HG03457 (cell line): ENCODE measurements at regions not wholly inside any gene's neighbourhood (a gene's known extent, or its start where the extent isn't known, plus 50 kb on each side); places are given as distances from the start of the nearest gene placed in this dataset.
"Not testable (repeated sequence)": the region's sequence is repeated elsewhere in the genome, so short reads cannot be mapped to it uniquely, and the experiment has no call there.

Experiments
- ATAC-seq: cut with Tn5 transposase; IDR thresholded peaks from one replicate; pipeline ENCODE4 v1.9.1; 2021; ENCODE audit warnings: moderate number of reproducible peaks; ENCODE audit not compliant: unreplicated experiment

DNA sequence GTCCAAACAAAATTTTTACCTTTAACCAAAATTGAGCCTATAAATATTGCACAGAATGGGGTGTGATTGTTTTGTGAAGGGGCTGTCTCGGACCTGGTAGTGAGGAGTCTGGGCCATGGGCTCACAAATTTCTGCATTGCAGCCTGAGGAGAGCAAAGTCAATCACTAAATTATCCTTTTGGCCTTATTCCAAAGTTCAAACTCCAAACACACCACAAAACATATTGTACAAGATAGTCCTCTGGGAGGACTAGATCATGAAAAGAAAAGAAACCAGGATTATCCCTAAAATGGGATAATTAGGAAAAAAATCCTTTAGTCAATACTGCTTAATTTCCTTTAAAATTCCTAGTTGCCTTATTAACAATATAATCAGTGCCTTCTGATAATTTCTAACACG, 115.5 kb downstream of the BUB3 start:
- ATAC-seq: no peak

DNA sequence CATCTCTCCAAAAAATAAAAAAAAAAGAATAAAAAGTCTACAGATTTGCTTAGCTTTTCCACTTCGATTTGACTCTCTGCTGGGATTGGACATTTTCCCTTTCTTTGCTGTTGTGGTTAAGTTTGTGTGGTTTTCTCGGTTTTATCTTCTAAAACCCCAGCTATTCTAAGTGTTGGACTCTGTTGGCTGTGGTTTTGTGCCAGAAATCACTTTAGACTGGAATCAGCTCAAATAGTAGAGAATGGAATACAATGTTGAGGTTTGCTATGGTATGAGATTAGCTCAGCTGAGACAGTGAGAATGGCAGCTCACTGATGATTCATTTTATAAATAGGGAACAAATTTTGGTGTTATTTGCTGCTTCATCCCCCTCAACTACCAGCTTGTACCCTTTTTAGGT, 116.0 kb downstream of the BUB3 start:
- ATAC-seq: no peak

DNA sequence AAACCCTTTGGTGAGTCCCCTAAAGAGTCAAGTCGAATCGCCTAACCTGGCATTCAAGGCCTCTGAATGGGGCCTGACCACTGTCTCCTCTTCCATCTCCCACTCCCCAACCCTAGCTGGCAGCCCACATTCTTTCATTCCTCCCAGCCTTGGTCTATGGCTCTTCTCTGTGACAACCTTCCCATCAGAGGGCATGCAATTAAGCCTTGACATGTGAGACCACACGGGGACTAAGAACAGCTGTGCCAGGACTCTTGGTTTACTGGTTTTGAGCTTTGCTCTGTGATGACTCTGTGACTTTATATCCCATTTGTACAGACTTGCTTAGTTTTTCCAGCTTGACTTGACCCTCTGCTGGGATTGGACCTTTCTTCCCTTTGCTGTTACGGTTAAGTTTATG, 116.6 kb downstream of the BUB3 start:
- ATAC-seq: no peak

DNA sequence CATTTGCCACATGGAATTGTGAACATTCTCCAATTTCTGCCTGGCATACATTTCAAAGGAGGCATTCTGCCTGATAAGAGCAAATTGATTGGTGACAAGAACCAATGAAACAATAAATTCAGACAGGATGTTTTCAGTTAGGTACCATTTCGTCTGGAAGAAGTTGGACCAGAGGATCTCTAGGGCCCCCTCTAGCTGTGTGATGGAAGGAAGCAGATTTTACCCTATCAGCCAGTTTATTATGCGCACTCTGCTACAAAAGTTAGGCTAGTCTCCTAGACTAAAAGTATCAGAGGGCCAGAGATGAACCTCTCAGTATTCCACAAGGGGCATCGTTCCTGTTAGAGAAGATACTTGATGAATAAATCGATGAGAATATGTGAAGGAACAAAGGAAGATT, 118.0 kb downstream of the BUB3 start:
- no peak for ATAC-seq

DNA sequence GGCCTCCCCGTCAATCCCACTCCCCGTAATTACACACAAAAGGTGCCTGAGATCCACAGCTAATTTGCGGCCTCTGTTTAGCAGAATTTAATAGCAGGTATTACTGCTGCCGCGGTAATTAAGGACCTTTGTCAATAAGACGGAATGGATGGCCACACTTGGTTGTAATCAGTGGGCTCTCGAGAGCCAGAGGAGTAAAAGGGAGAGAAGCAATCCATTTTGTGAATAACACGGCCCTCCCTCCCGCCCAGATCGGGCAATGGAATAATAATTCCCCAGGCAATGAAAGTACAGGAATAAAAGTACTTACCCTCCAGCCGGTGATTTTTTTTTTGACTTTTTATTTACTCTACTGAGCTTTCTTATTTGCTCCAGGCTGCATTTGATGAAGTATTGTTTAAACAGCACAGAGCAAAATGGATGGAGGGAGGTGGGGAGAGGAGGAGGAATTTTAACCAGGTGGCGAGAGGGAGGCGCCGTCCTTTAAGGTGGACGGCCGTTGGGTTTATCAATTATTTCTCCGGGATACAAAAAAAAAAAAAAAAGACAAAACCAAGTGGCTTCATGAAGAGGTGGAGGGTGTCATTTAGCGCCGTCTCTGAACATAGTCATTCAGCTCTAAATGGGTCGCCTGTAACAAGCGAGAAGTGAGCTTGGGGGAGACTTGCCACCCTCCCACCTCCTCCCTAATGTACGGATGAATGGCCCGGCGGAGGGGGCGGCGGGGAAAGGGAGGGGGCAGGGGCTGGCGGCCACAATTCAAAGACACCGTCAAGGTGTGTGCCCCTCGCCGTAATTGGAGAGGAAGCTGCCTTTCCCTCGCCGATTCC, 120.3 kb downstream of the BUB3 start:
- no peak for ATAC-seq

DNA sequence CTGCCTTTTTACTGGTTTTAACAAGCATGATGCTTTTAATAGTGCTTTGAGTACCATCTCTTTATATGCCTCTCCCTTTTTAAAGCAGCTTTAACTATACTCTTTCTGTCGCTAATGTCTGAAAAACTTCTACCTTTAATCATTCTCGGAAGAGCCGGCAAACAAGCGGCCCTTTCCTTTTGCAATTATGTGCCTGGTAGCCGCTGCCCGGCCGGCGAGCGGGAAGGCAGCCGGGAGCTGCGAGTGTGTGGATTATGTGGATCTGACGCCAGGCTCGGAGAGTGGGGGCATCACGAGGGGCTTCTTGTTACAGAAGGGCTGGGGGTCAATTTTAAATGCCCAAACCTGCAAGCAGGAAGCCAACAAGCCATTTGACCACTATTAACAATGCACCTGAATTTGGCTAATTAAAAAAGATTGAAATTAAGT, 120.9 kb downstream of the BUB3 start:
- ATAC-seq: no peak

DNA sequence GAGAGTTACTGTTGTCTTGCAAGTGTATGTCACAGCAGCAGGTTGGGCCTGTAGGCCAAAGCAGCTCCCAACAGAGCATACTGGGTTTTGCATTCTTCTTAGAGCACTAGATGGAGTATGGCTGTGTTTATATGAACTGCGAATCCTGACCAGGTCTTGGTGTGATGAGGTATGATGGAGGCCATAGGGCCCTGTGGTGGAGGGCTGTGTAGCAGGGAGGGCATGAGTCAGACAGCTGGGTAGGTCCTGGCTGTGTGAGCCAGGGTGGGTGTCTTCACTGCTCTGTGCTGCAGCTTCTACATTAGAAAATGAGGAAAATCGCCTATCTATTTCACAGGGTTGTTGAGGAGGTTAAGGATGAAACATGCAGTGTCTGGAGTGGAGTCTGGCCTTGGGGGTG, 124.2 kb downstream of the BUB3 start:
- ATAC-seq: no peak

DNA sequence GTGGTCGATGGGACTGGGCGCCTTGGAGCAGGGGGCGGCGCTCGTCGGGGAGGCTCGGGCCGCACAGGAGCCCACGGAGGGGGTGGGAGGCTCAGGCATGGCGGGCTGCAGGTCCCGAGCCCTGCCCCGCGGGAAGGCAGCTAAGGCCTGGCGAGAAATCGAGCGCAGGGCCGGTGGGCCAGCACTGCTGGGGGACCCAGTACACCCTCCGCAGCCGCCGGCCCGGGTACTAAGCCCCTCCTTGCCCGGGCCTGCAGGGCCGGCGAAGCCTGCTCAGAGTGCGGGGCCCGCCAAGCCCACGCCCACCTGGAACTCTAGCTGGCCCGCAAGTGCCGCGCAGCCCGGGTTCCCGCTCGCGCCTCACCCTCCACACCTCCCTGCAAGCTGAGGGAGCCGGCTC, 129.2 kb downstream of the BUB3 start:
- ATAC-seq: not testable (repeated sequence)

DNA sequence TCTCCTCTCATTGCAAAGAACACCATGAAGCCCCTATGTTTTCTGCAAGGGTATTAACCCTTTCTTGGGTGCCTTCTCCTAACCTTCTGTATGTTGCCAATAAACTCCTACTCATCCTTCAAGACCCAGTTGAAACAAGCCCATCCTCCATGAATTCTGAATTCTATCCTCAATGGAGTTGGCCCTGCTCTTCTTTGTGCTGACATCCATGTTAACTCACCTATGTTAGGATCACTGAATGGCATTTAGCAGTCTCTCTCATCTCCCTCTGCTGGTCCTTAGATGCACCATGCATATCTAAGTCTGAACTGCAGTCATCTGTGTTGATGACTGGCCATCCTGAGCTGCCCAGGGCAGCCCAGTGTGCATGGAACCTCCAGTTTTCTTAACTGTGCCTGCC, 129.8 kb downstream of the BUB3 start:
- ATAC-seq: no peak

DNA sequence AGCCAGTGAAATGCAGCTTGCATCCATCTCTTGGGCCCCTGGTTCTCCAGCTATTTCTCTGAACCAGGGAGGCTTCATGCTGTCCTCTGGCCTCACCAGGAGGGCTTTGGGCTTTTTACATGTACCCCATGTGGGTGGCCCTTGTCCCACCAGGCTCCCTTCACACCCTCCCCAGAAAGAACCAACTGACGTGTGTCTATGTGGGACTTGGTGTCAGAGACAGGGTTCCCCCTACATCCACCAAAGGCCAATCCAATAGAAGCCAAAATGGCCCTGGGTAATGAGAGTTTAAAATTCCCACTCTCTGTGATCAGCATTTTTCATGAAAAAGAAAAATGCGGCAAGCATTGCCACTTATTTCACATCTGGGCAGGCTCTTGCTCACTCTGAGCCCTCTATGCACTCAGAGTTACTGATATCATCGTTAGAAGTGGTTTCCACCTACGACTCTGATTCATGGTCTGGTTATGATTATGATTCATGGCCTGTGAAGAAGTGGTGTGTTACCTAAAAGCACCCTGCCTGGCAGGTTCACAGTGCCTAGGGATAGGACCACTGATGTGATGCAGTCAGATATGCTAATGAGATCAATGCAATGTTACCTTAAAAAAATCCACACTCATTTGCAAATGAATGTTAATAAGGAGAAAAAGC, 133.5 kb downstream of the BUB3 start:
- no peak for ATAC-seq

DNA sequence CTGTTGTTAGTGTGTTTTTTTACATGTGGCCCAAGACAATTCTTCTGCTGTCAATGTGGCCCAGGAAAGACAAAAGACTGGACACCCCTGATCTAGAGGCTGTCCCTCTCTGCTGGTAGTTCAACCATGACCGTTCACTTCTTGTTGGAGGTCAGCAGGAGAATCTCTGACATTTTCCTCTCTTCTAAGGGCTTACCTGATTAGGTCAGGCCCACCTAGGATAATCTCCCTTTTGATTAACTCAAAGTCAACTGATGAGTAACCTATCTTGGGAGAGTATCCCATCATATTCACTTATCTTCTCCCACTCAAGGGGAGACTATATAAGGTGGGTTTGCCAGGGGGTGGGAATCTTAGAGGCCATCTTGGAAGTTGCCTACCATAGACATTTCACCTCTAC, 135.2 kb downstream of the BUB3 start:
- ATAC-seq: no peak

DNA sequence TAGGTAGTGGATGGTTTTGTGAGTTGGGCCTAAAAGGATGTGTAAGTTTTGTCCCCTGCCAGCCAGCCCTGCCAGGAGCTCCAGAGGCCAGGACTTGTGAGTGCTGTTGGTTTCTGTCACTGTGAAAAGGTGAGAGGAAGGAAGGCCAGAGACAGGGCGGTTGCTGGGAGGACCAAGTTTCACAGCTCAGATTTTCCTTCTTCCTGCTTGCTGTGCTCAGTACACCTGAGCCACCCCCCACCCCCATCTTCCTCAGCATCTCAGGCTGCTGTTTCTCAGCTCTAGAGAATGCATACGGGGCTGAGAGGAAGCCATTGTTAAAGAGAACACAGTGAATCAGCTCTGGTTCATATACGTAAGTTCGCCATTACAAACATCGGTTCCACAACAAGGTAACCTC, 139.9 kb downstream of the BUB3 start:
- no peak for ATAC-seq

DNA sequence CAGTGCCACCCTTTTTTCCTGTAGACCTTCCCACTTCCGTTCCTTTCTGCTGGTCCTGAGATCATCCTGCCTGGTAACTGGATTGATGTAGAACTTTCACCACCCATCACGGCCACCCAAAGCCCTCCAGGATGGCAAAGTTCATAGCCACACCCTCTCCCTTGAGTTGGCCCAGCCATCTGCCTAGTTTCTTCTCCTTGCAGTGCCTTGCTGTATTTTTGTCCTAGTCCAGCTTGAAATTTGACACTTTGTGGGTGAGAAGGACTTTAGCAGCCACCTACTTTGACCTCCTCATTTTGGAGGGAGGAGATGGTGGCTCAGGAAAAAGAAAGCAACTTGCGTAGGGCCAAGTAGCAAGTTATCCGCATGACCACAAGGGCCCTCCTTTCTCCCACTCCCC, 140.7 kb downstream of the BUB3 start:
- ATAC-seq: no peak

DNA sequence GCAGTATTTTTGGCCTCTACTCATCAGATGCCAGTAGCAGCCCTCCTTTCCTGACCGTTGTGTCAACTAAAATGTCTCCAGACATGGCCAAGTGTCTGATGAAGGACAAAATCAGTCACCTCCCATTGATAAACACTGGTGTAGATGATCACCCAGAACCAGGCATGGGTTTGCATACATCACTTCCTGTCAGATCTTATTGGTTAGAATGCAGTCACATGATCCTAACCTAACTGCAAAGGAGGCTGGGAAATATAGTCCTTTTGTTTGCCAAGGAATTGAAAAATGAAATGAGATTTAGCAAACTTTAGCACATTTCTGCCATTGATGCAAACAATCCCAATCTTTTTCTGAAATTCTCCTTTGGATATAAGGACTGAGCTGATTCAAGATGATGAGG, 141.4 kb downstream of the BUB3 start:
- ATAC-seq: no peak

DNA sequence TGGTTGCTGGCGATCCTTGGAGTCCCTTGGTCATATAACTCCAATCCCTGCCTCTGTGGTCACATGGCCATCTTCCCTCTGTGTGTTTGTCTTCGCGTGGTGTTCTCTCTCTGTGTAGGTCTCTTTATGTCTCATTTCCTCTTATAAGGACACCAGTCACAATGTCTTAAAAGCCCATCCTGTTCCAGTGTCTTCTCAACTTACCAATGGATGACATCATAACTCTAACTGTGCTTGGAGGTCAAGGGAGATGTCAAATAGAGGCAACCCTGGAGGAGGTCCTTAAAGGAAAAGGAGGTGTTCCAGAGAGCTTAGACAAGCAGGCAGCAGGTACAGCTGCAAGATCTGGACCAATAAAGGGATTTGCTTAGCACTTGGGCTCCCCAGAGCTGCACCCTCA, 143.0 kb downstream of the BUB3 start:
- no peak for ATAC-seq

DNA sequence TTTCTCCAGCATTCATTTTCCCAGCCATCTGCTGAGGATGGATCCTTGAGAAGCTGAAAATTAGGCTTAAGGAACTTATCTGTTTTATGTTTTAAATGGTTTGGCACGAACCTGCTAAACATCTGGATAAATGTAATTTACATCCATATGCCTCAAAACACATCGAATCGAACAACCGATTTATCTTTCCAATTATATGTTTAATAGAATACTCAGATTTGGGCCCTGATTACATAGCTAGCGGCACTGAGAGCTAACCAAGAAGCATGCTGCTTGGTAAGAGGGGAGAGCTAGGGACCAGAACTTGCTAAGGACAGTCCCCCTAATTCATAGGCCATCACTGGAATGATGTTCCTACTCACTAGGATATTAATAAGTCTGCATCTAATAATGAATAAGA, 144.4 kb downstream of the BUB3 start:
- ATAC-seq: no peak

DNA sequence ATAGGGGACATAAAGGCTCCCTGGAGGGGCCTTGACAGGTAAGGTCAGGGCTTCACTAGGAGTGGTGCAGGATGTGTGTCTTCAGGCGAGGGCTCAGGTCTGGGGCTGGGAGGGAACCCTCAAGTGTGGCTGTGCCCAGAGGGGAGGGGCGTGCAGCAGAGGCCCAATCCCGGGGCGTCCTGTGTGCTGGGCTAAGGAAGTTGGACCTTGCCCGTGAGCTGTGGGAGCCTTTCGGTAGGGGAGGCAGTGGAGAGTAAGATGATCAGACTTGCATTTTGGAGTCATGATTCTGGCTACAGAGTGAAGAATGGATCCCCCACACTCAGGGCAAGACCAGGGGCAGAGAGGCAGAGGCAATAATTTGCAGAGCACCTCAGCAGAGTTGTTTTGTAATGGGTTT, 145.4 kb downstream of the BUB3 start:
- ATAC-seq: no peak

DNA sequence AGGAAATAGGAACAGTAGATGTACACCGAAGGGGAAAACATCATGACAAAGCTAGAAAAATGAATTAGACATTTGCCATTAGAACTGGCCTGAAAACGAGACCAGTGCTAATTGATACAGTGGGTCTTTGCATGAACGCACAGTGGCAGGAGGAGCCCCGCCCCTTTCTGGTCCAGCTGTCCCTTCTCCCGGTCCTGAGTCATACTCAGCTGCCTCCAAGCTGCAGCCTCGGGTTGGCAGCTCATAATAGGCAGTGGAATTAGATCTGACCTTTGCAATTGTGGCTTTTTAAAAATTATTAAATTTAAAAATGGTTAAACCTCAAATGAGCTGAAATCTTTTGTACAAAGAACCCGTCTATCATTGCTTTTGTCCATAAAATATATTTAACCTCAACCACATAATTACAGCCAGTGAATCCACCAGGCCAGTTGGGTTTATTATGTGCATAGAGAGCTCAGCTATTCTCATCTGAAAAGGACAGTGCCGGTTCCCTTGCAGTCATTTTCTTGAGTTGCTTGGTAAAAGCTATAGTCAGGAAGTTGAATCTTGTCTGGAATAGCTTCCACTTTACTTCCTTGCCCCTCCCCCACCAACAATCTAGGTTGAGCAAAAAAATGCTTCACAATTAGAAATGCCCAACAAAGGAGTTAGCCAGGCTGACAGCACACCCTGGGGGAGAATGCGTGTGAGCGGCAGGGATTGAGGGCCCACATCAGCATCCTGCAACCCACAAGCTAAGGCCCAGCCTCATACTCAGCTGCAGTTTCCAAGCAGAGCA, 147.1 kb downstream of the BUB3 start:
- ATAC-seq: no peak

DNA sequence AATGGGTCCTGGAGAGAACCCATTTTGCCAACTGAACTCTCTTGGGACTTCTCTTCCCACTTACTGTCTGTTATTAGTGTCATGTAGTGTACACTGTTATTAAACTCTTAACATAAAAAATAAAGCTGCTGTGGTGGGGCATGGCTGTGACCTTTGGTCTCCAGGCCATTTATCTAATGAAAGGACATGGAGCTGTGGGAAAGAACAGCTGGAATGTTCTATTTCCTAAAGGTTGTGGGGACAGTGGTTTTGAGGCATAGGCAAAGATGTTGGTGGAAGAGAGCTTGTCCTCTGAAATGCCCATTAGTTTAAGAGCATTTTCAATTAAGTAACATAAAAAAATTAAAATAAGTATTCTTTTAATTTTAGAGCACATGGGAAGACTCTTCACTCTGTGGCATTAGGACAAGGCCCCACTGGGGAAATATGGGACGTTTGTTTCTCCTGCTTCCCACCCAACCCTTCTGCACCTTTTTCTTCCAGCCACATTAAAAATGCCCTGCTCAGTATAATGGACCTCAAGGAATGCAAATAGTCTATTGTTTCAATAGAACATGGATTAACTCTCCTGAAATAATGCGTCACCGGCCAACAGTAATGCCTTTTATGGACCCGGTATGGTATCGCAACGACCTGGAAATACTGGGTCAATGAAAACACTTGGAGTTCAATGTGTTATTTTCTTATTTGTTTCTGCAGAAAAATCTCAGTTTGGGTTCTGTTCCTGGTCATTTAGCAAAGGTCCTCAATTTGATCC, 149.6 kb downstream of the BUB3 start:
- no peak for ATAC-seq

DNA sequence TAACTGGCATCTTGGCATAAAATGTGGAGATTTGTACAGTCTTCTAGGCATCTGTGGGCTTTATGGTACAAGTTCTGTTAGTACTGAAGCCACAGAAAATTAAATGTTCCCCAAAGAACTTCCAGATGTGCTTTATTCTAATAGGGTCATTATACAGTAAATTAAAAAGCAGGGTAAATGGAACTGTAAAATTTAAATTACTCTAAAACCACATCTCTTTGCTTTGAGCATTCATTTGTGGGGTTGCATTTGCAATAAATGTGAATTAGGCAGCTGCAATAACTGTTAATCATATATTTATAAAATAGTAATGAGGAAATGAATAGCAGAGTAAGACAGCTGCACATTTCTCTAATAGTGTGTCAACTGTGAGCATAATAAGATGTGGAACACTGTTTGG, 151.5 kb downstream of the BUB3 start:
- ATAC-seq: no peak

DNA sequence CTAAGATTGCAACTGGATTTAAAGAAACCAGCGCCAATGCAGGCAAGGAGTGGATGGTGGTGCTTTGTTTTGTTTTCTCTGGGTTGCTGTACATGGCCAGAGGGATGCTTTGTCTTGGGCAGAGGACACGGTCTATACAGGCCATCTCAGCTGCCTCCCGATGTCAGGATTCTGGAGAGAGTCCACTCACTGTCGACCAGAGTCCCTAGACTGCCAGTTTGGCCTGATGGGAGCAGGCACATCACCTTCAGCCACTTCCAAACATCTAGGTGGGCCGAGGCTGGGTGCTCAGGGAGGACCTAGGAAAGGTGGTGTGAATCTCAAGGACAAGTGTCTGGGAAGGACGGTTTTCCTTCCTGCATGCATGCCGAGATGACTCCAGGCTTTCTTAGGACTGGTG, 152.1 kb downstream of the BUB3 start:
- no peak for ATAC-seq
